HG03558 (cell line): ENCODE measurements at regions not wholly inside any gene's neighbourhood (a gene's known extent, or its start where the extent isn't known, plus 50 kb on each side); places are given as distances from the start of the nearest gene placed in this dataset.

Experiments
- ATAC-seq: cut with Tn5 transposase; IDR thresholded peaks from one replicate; pipeline ENCODE4 v1.9.1; 2021; ENCODE audit warnings: moderate number of reproducible peaks; ENCODE audit not compliant: unreplicated experiment; ENCODE audit errors: extremely low read depth

DNA sequence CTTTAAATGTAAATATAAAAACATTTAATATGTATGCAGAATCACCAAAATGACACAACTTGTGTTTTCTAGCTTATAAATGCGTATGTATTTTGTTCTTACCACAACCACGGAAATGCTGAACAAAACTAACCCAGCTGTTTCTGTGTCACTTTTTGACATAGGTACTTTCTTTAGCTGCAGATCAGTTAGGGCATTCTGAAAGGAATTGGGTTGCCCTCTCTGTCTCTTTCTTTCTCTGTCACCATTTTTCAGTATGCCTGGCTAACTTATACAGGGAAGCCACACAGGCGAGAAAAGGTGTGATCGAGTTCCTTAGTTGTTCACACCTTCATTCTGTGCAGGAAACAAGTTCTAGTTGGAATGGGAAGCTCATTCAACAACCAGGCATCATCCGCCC lies 72.6 kb upstream of the ARGLU1 start:
- no peak for ATAC-seq

DNA sequence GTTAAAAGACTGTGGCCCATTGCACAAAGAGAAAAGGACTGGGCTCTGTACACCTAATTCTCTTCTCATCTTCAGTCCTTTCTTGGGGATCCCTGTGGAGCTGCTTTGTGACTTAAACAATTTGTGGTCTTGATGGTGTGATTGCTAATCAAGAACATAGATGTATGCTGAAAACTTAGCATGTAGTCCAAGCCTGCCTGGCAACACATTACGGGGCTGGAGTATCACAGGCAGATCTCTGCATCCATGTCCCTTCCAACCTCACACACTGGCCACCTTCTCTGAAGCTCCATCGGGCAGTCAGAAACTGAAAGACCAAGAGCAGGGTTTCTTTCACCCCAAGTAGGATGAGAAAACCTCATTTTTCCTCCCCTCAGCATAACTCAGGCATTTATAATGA lies 69.6 kb upstream of the ARGLU1 start:
- ATAC-seq, result no peak

DNA sequence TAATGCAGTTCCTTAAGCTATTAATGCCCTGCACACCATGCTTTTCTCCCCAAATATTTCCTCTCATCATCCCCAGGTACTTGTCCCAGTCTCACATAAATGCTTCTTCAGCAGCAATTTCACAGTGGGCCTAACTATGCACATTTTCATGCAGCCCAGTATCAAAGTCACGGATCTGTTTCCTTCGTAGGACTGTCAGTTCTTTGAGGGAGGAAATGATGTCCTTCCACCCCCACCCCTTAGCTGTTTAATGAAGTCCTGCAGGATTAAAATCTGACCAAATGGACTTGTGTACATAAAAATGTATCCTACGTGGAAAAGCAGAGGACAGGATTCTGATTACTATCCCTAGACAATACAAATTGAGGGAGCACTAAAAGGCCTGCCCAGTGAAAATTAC lies 68.6 kb upstream of the ARGLU1 start:
- ATAC-seq, result no peak

DNA sequence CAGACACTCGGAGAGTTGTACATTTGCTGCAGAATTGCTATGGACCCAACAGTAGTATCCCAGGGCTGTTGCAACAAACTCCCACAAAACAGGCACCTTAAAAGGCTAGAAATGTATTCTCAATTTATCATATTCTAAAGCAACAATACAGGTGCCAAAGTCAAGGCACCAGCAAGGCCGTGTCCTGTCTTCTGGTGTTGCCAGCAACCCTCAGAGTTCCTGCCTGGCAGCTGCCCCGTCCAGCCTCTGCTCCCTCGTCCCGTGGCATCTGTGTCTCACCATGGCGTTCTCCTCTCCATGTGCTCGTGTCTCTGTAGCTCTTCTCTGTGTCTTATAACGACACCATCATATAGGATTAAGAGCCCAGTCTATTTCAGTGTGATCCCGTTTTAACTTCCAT lies 67.7 kb upstream of the ARGLU1 start:
- no peak for ATAC-seq

DNA sequence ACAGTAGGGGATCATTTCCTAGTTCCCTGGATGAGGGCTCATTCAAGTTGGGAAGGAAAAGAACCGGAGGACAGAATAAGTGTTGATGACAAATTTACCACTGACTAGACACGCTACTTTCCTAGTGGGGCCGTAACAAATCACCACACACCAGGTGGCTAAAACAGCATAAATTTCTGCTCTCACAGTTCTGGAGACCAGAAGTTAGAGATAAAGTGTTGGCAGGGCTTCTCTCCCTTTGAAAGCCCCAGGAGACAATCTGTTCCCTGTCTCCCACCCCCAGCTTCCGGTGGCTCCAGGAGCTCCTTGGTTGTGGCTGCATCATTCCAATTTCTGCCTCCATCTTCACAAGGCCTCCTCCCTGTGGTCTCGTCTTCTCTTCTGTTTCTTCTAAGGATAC lies 65.4 kb upstream of the ARGLU1 start:
- no peak for ATAC-seq

GRCh38 chr13:106630650-106631049 lies 62.7 kb upstream of the ARGLU1 start:
- ATAC-seq, result no peak

DNA sequence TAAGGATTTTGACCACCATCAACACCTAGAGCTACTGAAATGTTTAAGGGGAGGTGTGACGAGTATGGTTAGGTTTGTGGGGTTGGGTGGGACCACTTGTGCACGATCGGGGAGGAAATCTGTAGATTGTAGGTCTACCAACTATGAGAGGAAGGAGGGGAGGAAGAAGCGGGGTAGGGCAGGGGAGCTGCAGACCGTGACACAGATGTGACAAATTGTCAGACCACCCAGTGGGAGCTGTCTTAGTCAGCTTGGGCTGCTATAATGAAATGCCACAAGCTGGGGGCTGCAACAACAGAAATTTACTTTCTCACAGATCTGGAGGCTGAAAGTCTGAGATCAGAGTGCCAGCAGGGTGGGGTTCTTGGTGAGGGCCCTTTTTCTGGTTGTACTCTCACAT lies 62.2 kb upstream of the ARGLU1 start:
- ATAC-seq, result no peak

DNA sequence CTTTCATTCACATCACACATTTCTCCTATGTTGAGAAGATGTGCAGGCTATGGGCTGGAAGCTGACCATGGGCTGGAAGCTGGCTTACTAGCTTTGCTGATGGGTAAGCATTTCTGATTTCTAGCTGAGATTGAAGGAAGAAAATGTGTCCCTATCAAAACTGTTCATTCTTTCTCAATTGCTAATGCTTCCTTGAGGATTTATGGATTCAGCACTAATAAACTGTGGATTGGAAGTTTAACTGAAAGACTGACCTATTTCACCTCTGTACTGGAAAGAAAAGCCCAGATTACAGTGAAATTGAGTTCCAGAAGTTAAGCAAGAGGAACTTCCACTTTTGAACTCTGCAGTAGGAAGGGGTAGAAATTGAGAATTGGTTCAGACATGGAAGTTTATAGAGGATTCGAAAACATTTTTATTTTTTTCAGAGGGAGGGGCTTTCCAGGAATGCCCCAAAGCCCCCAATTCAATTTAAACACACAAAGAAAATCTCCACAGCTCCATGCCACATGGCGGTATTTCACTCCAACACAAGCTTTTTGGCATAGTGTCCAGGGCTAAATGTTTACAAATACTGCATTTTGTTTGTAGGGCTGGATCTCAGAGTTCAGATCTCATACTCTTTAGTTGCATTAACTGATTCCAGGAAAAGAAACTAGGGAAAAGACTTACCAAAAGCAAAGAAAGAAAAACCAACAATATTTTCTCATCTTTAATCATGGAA lies 61.2 kb upstream of the ARGLU1 start:
- ATAC-seq, result no peak

GRCh38 chr13:106626473-106626872 lies 58.5 kb upstream of the ARGLU1 start:
- ATAC-seq, result no peak

DNA sequence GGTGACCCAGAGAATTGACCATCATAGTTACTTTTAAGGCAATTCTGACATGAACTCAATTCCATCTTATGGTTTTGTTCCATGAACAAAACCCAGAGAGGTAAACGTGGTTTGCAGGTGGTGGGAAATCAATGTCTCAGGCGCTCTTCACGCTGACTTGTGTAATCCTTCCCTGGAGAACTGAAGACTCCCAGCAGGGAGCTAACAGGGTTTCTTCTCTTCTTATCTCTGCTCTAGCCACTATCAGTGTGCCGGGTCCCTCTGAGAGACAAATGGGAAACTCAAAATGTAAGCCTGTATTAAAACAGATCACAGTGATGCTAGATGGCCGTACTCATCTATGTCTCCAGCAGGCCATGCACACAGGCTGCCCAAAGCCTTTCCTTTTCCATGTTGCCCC lies 57.6 kb upstream of the ARGLU1 start:
- no peak for ATAC-seq

- no peak for ATAC-seq
Observed at GRCh38 chr13:106623799-106624460, 56.0 kb upstream of the ARGLU1 start.

- ATAC-seq, result no peak
Observed at GRCh38 chr13:106621833-106622232, 53.9 kb upstream of the ARGLU1 start.

DNA sequence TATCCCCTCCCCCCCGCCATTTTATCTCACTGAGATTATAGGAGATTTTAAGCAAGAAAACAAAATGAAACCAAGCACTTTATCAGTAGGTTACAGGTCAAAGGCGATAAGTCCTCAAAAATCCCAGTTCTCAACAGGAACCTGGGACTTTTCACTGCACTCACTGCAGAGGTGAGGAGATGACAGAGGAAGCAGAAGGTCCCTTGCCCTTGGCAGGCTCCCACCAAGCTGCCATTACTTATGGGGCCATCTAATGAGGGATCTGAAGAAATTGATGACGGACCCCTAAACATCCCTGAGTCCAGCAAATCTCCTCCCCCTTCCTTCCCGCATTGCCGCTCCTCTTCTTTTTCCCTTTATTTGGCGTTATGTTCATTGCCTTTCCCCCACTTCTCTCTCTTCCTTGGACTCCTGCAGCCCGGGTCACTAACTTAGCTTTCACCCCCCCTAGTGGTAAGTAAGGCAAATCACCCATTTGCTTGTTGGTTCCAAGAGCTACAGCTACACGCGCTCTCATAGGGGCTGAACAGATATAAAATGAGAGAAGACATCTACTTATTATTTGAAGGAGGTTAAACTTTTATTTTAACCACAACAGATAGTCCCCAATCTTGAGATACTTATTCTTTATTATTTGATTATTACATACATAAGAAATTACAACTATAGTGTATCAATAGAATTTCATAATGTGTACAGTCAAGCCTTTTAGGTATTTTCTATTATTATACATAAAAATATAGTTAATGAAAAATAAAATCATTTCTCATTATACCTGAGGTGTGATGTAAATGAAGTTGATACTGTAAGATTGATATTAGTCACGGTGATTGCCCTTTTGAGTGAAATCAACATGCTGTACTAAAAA lies 52.0 kb upstream of the ARGLU1 start:
- peak; percentile 93 for ATAC-seq
